Activated CD4-positive, alpha-beta T cell treated with anti-CD3 and anti-CD28 coated beads, Interleukin-2, Interleukin-4, amounts not matched to agents 100 ng/mL and 50 ng/mL, durations not matched to agents 16 hours and 8 hours (primary cell): ENCODE measurements at regions not wholly inside any gene's neighbourhood (a gene's known extent, or its start where the extent isn't known, plus 50 kb on each side); places are given as distances from the start of the nearest gene placed in this dataset.
A peak's percentile ranks its signal among the peaks of the same experiment; 100 is the strongest.

Experiments used
- DNase-seq: peaks from one replicate; pipeline ENCODE4 v3.0.0-alpha.2; 2020; ENCODE audit warnings: low spot score

DNA sequence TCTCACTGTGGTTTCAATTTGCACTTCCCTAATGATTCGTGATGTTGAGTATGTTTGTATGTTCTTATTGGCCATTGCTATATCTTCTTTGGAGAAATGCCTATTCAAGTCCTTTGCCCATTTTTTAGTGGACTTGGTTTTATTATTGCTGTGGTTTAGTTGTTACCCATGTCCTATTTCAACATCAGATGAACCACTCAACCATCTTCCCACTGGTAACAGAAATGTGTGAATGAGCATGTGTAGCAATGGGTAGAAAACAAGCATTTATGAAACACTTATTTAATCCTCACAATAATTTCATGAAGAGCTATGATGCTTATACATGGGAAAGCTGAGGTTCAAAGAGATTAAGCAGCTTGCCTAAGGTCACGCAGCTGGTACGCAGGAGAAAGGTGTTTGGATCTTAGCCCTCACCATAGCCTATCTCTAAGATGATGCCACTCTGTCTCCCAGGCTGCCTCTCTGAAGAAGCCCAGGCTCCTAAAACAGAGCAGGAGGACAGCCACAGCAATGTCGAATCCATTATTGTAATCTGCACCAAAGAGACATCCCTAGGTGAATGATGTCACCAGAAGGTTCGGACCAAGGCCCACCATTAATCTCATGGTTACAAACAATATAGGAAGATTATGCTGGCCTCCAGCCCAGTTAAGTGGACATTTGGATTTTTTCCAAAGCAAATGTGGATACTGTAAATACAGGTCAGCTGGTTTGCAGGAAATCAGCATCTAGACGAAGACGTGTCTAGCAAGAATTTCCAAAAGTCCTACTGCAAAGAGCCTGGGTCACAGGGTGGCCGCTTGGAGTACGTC lies 447.6 kb upstream of the ZMIZ1 start:
- no peak for DNase-seq

DNA sequence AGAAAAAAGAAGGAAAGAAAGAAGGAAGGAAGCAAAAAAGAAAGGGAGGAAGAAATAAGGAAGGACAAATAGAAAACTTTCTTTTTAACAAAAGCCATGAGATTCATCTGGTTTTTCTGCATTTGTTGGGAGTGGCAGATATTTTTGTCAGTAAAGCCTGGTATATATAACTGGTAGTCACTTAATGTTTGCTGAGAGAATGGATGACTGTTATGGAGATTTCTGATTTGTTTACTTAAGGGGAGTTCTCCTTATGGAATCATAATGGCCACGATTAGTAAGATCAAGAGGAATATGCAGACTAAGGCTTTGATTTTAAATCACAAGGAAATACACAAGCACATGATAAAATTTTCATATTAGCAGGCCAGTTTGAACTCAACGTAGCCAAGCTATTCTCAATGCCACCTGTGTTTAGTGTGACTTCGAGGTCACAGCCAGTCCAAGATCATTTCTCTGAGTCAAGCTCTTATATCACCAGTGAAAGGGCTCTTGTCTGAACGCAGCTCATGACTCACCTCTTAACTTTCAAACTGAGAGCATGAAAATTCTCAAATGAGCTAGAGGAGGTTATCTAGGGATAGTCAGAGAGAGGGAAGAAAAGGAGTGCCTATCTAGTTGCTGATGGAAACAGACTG lies 445.1 kb upstream of the ZMIZ1 start:
- DNase-seq = peak; percentile 9

DNA sequence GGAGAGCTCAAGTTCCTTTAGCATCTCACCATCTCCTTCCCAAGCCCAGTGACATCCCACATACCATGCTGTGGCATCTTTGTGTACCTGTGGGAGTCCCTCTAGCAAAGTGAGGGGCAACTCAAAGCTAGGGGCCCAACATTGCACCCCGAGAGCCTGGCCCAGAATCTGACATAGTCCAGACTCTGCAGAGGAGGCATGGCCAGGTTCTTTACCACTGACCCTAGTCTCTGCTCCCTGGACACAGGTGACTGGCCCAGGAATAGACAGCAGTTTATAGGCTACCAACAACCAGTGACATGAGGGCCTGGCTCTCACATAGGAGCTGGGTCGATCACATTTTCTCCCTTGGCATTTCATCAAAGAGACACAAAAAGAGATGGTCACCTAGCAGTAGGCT lies 444.0 kb upstream of the ZMIZ1 start:
- no peak for DNase-seq

DNA sequence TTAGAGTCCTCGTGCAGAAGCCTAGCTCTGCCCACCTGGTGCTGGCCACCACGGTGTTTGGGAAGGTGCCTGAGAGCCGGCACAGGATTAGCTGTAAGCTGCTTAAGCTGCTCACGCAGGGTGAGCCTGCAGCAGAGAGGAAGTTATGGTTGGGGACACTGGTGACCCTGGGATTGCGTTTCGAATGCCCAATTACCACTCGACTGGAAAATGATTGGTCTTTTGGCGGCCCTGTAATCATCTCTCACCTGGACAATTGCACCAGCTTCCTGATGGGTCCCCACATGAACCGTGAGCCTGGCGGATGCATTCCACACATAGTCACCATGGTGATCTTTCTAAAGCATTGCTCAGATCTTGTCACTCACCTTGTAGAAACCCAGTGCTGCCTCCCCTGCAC lies 442.3 kb upstream of the ZMIZ1 start:
- DNase-seq = no peak

DNA sequence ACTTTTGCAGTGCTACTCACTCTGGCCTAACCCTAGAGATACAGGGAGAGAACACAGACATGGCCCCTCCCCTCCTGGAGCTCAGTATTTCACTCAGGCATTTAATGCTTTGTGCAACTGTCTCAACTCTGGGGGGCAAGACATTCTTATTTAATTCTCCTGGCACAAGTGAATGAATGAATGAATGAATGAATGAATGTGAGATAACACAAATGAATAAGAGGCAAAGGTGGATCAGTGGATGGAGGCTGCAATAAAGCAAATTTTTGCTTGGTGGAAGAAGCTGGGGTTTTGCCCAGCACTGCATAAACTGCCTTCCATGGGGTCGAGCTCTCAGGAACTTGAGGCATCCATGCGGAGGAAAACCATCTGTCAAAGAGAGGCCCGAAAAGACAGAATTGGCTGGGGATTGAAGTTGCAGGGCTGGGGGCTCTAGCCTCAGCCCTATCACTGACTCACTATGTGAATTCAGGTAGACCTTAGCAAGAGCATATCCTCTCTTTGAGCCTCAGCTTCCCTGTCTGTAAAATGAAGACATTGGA lies 441.4 kb upstream of the ZMIZ1 start:
- DNase-seq = no peak

DNA sequence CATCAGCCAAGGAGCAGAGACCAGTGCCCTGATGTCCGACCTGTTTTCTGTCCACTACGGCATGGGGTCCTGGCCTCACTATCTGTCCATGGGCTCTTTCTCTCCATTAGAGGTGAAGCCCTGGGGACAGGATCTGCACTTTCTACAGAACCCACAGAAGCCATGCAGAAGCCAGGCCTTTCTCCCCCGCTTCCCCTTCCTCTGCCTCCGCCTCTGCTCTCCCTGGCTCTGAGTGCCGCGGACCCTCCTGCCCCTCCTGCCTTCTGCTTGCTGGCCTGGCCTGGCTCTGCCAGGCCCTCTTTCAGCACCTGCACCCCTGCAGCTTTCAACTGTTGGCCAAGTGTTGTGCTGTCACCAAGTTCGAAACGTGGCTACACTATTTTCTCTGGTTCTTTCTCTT lies 439.8 kb upstream of the ZMIZ1 start:
- no peak for DNase-seq

DNA sequence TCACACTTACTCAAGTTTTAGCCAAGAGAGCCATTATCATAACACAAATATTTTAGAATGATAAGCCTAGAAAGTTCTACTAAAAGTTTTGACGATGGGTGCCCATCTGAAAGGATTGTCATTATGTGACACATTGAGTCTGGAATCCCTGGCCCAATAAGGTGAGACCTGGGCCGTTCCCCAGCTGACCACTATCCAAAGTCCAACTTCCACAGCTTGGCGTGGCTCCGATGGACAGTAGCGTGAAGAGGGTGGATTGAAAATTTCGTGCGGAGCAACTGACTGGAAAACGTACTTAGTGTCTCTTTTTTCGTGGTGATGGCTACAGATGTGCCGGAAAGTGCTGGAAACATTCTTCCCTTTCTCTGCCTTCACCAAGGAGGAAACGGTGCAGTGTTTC lies 439.0 kb upstream of the ZMIZ1 start:
- DNase-seq = no peak

DNA sequence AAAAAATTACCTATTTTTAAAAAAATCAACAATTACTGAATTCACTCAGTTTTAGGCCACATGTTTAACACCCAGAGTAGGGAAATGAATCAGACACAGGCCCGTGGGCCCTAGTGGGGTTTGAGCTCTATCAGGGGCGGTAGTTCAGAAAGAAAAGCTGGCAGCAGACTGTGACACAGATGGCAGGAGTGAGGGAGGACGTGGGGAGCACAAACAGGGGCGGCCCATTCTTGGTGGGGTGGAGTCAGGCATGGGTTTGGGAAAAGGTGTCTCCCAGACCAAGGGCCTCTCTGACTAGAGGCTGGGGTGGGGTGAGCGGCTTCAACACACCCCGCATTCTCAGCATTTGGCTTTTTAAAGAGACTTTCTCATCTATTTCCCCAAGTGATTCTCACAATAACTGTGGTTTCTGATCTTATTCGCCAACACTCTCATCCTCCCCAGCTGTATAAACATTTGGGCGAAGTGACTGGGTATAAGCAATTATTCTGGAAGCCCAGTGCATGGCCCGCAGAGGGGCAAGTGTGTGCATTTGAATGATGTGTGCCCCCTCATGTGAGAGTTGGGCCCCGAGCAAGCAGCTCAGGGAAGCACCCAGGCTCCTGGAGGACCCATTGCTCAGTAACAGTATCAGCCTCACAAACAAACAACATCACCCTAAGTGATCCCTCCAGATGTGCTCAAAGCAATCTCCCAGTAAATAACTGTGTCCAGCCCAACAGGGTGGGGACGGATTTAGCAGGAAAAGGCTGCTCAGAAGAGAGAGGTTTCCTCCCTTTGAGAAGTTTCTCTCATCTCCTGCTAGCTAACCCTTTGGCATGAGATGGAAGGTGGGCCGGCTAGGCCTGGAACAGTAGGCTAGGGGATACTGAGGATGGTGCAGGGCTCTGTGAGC lies 437.6 kb upstream of the ZMIZ1 start:
- peak; percentile 44 for DNase-seq

DNA sequence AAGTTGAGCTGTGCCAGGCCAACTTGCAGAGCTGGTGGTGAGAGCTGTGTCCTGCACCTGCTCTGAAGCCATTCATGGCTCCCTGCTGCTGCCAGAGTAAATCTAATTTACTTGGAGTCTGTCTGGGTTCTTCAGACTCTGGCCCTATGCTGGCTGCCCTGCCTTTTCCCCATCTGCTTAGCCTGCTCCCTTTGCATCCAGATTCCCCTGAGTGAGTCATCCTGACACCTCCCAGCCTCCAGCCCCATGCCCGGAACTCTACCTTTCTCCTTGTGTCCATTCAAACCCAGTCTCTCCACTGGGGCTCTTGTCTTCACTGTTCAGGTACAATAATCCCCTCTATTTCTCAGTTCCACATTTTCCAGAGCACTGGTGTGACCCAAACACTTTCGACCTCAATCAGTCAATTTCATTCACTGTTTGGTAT lies 434.4 kb upstream of the ZMIZ1 start:
- DNase-seq = no peak

DNA sequence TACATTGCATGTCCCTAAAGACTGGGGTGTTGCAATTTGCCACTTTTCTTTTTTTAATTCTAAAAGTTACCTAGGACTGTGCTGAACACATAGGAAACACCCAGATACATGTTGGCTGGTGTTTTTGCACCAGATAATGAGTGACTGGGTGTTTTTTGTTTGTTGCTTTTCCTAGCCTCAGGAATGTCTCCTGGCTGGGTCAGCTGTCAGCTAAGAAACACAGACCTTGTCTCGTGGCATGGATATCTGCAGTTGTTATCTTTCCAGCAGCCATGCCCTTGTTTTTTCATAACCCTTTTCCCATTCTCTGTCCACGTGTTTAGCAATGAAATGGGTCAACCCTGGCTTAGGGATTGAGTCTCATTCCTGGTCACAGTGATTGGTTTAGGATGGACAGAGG lies 433.9 kb upstream of the ZMIZ1 start:
- no peak for DNase-seq

DNA sequence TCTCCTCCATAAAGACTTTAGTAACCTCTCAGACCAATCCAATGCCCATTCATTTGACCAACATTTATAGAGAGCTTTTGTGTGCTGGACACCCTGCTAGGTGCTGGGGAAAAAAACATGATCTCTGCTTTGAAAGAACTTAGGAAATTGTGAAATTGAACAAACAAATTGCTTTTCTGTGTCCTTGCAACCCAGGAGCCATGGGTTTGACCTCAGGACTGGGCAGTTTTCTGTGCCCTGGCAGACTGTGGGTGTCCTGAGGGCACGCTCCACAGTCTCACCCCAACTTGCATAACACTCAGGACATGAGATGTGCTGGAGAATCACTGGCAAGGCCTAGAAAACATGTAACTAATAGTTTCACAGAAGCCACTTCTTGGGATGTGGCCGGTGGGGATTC lies 429.1 kb upstream of the ZMIZ1 start:
- DNase-seq = no peak

DNA sequence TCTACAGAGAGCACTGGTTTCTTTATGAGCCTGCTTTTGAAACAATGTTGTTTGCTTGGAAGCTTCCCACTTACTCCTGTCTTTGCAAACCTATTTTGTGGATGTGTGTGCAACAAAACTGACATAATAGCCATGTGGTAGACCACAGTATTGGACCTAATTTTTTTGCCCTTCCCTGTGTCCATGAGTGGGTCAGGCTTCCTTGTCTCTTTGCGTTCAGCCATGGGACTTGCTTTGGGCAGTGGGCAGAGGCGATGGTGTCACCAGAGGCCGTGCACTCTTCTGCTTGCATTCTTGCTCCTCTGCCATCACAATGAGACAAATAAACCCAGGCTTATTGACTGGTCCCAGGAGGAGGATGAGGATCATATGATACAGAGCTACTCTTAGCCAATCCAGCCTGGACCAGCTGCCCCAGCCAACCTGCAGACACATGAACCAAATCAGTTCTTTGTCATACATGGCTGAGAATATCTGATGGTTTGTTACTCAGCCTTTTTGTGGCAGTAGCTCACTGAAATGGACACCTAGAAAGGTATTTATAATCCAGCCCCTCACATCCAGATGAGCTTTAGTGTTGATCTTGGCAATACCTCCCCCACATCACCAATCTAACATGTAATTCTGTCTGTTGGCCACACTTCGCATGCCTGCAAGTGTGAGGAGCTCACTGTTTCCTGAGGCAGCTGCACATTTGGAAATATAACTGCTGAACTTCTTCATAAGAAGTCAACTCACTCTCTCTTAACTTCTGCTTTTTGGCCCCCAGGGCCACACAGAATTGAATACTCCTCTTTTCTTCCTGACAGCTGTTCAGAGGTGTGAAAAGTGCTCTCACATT lies 427.8 kb upstream of the ZMIZ1 start:
- DNase-seq = no peak

DNA sequence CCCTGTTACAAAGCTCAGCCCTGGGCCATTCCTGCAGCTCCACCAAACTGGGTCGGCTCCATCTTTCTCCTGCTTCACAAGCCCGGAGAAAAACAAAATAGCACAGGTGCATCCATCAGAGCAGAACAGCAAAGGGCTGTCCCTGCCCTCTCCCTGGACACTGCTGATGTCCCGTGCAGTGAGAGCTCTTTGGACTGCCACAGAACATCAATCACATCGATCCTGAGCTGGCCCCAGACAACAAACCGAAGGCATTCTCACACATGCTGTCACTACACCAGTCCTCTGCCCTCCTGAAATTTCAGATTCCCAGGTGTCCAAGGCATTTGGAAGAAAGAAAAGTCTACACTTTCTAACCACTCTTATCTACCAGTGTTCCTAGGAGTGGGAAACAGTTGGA lies 427.1 kb upstream of the ZMIZ1 start:
- DNase-seq = no peak

DNA sequence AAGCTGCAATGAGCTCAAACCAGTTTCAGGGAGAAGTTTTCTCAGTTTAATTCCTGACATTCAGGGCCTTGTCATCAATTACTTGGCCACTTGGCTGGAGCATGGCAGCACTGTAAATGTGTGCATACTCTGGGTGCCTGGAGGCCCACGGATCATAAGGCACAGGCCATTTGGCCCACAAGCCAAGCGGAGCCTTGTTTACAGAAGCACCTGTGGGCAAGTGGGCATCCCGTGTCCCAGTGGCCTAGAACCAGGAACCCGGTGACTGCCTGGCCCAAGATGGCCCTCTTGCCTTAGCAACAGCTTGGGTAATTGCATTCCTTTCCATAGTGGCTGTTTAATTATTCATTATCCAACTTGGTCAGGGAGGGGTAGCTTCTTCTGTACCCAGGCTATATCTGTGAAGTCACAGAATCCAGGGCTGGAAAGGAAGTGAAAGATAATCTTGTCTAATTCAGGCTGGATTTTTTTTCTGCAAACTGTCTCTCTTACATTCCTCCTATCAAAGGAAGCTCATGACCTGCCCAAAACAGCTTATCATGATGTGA lies 426.4 kb upstream of the ZMIZ1 start:
- no peak for DNase-seq

DNA sequence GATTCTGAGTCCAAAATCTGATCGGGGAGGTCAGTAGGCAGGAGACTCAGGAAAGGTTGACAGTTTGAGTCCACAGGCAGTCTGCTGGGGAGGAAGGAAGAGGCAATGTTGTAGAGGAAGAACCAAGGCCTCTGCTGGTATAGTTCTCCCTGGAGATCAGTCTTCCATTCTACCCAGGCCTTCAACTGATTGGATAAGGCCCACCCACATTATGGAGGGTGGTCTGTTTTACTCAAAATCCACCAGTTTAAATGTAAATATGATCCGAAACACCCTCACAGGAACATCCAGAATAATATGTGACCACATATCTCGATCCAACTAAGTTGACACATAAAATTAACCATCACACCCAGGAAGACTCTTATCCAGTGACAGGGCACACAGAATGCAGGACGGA lies 425.3 kb upstream of the ZMIZ1 start:
- DNase-seq = no peak

DNA sequence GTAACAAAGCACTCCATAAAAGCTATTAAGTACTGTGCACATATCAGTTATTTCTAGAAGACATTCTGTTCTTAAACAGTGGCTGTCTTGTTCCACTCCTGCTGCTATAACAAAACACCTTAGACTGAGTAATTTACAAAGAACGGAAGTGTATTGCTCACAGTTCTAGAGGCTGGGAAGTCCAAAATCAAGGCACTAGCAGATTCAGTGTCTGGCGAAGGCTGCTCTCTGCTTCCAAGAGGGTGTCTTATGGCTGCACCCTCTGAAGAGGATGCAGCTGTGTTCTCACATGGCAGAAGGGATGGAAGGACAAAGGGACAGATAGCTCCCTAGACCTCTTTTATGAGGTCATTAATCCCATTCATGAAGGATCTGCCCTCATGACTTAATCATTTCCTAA lies 424.2 kb upstream of the ZMIZ1 start:
- DNase-seq = no peak

DNA sequence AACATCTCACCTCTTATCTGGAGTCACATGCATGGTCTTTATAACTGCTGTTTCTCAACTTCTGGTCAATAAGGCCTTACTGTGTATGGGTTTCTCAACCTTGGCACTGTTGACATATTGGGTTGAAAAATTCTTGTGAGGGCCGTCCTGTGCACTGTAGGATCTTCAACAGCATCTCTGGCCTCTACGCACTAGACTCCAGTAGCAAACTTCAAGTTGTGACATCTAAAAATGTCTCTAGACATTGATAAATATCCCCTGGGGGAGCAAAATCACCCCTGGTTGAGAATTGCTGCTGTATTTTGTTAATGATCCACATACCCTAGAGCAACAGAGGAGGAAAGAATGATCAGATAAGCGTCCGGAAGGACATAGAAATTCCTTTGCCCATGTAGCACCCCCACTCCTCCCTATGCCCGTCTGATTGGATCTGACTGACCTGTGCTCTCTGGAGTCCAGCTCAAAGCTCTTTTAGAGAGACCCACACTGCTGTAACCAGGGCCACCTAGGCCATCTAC lies 423.5 kb upstream of the ZMIZ1 start:
- no peak for DNase-seq

DNA sequence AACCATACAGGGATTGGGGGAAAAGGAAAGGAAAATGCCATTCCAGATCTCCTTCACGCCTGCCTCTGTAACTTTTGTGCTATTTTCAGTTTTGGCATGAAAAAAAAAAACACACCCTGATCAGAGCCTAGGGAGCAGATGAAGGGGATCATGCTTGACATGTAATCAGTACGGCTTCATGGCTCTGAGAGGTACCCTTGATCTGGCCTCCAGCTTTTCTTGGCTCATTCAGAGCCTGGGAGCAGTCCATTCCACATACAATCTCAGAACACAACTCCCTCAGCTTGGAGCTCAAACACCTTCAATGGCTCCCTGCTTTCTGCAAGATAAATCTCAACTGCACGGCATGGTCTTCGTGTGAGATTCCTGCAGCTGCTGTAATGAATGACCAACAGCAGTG lies 422.8 kb upstream of the ZMIZ1 start:
- DNase-seq = no peak

DNA sequence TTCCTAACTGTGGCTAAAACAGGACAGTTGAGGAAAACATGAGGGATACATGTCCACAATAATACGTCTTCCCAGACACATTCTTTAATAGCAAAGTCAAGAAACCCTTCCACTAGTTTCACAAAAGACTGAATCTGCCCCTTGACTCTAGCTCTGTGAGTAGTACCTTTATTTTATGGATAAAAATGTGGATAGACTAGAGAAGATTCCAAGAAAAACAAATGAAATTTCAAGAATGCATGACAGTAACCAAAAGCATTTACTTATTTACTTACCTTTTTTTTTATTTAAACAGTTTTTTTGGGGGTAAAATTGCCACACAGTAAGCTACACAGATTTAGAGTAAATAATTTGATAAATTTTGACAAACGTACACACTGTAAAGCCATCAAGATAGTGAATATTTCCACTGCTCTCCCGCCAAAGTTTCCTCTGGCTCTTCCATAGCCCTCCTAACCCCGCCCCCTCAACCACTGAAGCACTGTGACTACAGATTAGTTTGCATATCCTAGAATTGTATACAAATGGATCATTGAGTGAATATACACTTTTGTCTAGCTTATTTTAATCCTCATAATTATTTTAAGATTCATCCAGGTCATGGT lies 420.4 kb upstream of the ZMIZ1 start:
- no peak for DNase-seq

DNA sequence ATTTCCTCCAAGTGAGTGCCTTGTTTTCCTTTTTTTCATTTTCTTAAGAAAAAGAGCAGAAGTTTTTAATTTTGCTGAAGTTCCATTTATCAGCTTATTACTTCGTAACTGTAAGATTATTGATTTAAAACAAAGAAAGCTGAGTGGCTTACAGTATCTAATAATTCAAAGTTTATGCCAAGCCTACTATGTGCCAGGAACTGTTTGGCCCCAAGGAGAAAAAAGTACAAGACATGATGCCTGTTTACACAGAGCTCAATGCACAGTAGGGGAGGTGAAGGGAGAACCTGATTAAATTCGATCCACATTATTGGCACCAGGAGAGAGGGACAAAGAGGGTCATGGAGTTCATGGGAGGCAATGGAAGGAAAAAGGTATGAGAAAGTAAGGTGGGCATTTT lies 419.3 kb upstream of the ZMIZ1 start:
- no peak for DNase-seq

DNA sequence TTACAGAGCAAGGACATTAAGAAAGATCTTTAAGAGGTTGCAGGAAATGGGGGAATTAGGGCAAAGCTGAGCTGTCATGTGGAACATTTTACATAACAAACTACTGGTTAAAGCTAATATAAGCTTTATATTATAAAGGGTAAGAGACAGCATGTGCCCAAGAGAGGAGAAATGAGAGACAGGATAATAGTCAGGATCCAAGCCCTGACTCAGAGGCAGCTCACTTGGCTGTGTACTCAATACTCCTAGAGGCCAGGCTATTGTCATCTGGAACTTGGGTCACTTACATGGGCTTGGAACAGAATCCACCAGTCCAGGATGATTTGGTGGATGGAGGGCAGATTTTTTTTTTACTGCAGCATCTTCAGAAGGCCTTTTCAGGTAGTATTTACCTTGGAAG lies 418.6 kb upstream of the ZMIZ1 start:
- no peak for DNase-seq
